Pancreas (tissue), 10 donors: ENCODE measurements at regions not wholly inside any gene's neighbourhood (a gene's known extent, or its start where the extent isn't known, plus 50 kb on each side); places are given as distances from the start of the nearest gene placed in this dataset.
A peak's percentile ranks its signal among the peaks of the same experiment; 100 is the strongest.
"Not testable (repeated sequence)": the region's sequence is repeated elsewhere in the genome, so short reads cannot be mapped to it uniquely, and the experiment has no call there.

Experiments
- ATAC-seq, 4 donors: fragments of 200-7000 bp; cut with Tn5 transposase; one replicate each; pipeline versions ENCODE4 v1.8.0 to v1.9.1; 2020; ENCODE audit warnings: mild to moderate bottlenecking in 4 of 4, moderate library complexity in 4 of 4
- DNase-seq, 6 donors: peaks; one replicate each; pipeline ENCODE4 v3.0.0-alpha.2; 2020
- FAIRE-seq: peaks from 2 replicates; lab custom pipeline; 2012; peaks lifted over from hg19 to GRCh38; lab: Jason Lieb, UNC
- H3K27ac ChIP-seq, 4 donors: fragments of 200-600 bp; sonication (generic); 1 replicate in 3 of 4; 2 replicates in 1 of 4; pipeline versions ENCODE4 v1.5.0 to v1.8.0; 2020
- H3K27me3 ChIP-seq, 4 donors: fragments of 200-600 bp; one replicate each; pipeline ENCODE4 v1.8.0; 2021
- H3K36me3 ChIP-seq, 3 donors: fragments of 200-600 bp; sonication (generic) in 1 of 3; one replicate each; pipeline versions ENCODE4 v1.5.0 to v1.8.0; 2020 to 2021
- H3K4me1 ChIP-seq, 3 donors: fragments of 200-600 bp; one replicate each; pipeline ENCODE4 v1.8.0; 2021
- H3K4me3 ChIP-seq, 4 donors: fragments of 200-600 bp; sonication (generic) in 2 of 4; one replicate each; pipeline versions ENCODE4 v1.5.0 to v1.8.0; 2020 to 2021
- H3K9me3 ChIP-seq, 4 donors: fragments of 200-600 bp; one replicate each; pipeline ENCODE4 v1.8.0; 2021
- CTCF ChIP-seq, 4 donors: fragments of 200-600 bp; sonication (generic) in 3 of 4; IDR thresholded peaks; one replicate each; pipeline versions ENCODE4 v1.5.0 to v1.8.0; 2021; ENCODE audit warnings: antibody characterized with exemption in 4 of 4
- WGBS, 2 donors: extraction: QIAGEN DNeasy Blood & Tissue Kit; methylation state at CpG; one replicate each; pipeline ENCODE4 v1.1.7; 2013; 5-methylcytosine and 5-hydroxymethylcytosine counted together
- intact Hi-C, 3 donors: fragments of 100-400 bp; cut with DNase I; formaldehyde crosslinking; loops; one replicate each; pipeline versions ENCODE4 v1.11.1 to v1.14.2; 2022
- donor health status: healthy with polysubstance abuse.
- donor health status: DM: no; HTN: no; CAD: no; lungs with moderate emphysema.
- donor health status: DM: no; HTN: no; CAD: no.
- donor health status: control.
- donor health status: control.
- donor health status: Bipolar disorder and iron deficiency.
- donor health status: DM: yes; HTN: yes; CAD: no.
- donor health status: DM: no; HTN: no; CAD: no.
- donor health status: DM: no; HTN: no; CAD: no.
- donor health status: DM: yes; HTN: yes; CAD: no.

- DNase-seq: no peak
- no peak overlapping the region for H3K27ac ChIP-seq
- H3K4me3 ChIP-seq: no peak overlapping the region
- TF ChIP-seq CTCF (IDR thresholded peaks at IDR 0.05): no peak
- no peak for FAIRE-seq
- no peaks in the 10 kb centered on the region for H3K4me1 ChIP-seq
- no peaks in the 10 kb centered on the region for H3K27me3 ChIP-seq
- intact Hi-C loops: no loop called here
- H3K9me3 ChIP-seq: no peaks in the 10 kb centered on the region
- H3K36me3 ChIP-seq: no peaks in the 10 kb centered on the region
- no peak for ATAC-seq
Observed at GRCh38 chr11:91495837-91496236, 728.8 kb upstream of the FAT3 start.

GRCh38 chr11:91489989-91490388, 734.6 kb upstream of the FAT3 start:
- no peak for FAIRE-seq
- no peaks in the 10 kb centered on the region for H3K36me3 ChIP-seq
- TF ChIP-seq CTCF (IDR thresholded peaks at IDR 0.05): no peak
- WGBS, 2 donors: 69 to 71% methylated on average over 5 of the region's 5 CpGs
- peak in 1 of 6 donors; percentile 16 for DNase-seq
- no peak overlapping the region for H3K27ac ChIP-seq
- H3K9me3 ChIP-seq: no peaks in the 10 kb centered on the region
- no peaks in the 10 kb centered on the region for H3K4me1 ChIP-seq
- no peaks in the 10 kb centered on the region for H3K27me3 ChIP-seq
- intact Hi-C loops: no loop called here
- no peak for ATAC-seq
- H3K4me3 ChIP-seq: no peak overlapping the region

- H3K4me3 ChIP-seq, DNase-seq, H3K36me3 ChIP-seq, H3K4me1 ChIP-seq, intact Hi-C loops, H3K27ac ChIP-seq, FAIRE-seq, H3K27me3 ChIP-seq, H3K9me3 ChIP-seq, ATAC-seq: not testable (repeated sequence)
- 37 to 41% methylated on average over 1 of the region's 1 CpG for WGBS, 2 donors
Observed at GRCh38 chr11:91483956-91484355, 740.7 kb upstream of the FAT3 start.

- FAIRE-seq, intact Hi-C loops, H3K27me3 ChIP-seq, H3K9me3 ChIP-seq, H3K4me1 ChIP-seq, H3K4me3 ChIP-seq, H3K36me3 ChIP-seq: not testable (repeated sequence)
- 41 to 48% methylated on average over 2 of the region's 2 CpGs for WGBS, 2 donors
- ATAC-seq: peak in 2 of 4 donors; percentile 30 to 70
- H3K27ac ChIP-seq: peak overlapping the region in 2 of 4 donors; percentile 61 to 72
- DNase-seq: peak in 2 of 6 donors; percentile 17 to 32
Observed at GRCh38 chr11:91481875-91482274, 742.7 kb upstream of the FAT3 start.

- H3K4me1 ChIP-seq: no peaks in the 10 kb centered on the region
- no peaks in the 10 kb centered on the region for H3K36me3 ChIP-seq
- no peak for ATAC-seq
- no peak overlapping the region for H3K4me3 ChIP-seq
- no peak for TF ChIP-seq CTCF (IDR thresholded peaks at IDR 0.05)
- no peak overlapping the region for H3K27ac ChIP-seq
- no peaks in the 10 kb centered on the region for H3K27me3 ChIP-seq
- WGBS, 2 donors: 39 to 43% methylated on average over 3 of the region's 3 CpGs
- intact Hi-C loops: no loop called here
- no peaks in the 10 kb centered on the region for H3K9me3 ChIP-seq
- no peak for DNase-seq
- FAIRE-seq: no peak
Observed at GRCh38 chr11:91470656-91471055, 754.0 kb upstream of the FAT3 start.

GRCh38 chr11:91459840-91460239, 764.8 kb upstream of the FAT3 start:
- no peak for ATAC-seq

More at GRCh38 chr11:91459840-91460239, 764.8 kb upstream of the FAT3 start:
- intact Hi-C loops: no loop called here
- H3K4me3 ChIP-seq: no peak overlapping the region
- no peaks in the 10 kb centered on the region for H3K36me3 ChIP-seq
- DNase-seq: no peak
- no peaks in the 10 kb centered on the region for H3K4me1 ChIP-seq
- no peaks in the 10 kb centered on the region for H3K9me3 ChIP-seq
- H3K27ac ChIP-seq: no peak overlapping the region
- 47 to 59% methylated on average over 1 of the region's 1 CpG for WGBS, 2 donors
- H3K27me3 ChIP-seq: no peaks in the 10 kb centered on the region
- no peak for TF ChIP-seq CTCF (IDR thresholded peaks at IDR 0.05)
- FAIRE-seq: no peak
